GM12878 (cell line): ENCODE measurements at regions not wholly inside any gene's neighbourhood (a gene's known extent, or its start where the extent isn't known, plus 50 kb on each side); places are given as distances from the start of the nearest gene placed in this dataset.

ENCODE experiments used
- ATAC-seq: fragments of 200-7000 bp; cut with Tn5 transposase; 3 replicates; pipeline ENCODE4 v1.9.1; 2020; ENCODE audit warnings: mild to moderate bottlenecking, moderate library complexity
- BruUV-seq: library from RNA; stranded (reverse); fragments of 400-500 nt; replicated peaks from 2 replicates; lab custom pipeline; 2021; lab: Mats Ljungman, UMichigan
- CTCF ChIA-PET: fragments of 300-600 bp; sonication (Branson Sonifier 250); formaldehyde crosslinking; extraction: SDS; loops from one replicate; lab custom pipeline; 2021; ENCODE audit warnings: inconsistent platforms; lab: Yijun Ruan, JAX
- POLR2A ChIA-PET: fragments of 350-600 bp; formaldehyde crosslinking; extraction: SDS; loops from one replicate; lab custom pipeline; 2021; ENCODE audit warnings: inconsistent platforms; lab: Charles Lee
- RAD21 ChIA-PET: fragments of 300-600 bp; sonication (Branson Sonifier 250); formaldehyde crosslinking; loops from one replicate; lab custom pipeline; 2023; ENCODE audit warnings: antibody characterized with exemption; ENCODE audit not compliant: unreplicated experiment; lab: Charles Lee
- SMC1A ChIA-PET: fragments of 300-600 bp; sonication (Branson Sonifier 250); formaldehyde crosslinking; loops from one replicate; lab custom pipeline; 2023; ENCODE audit not compliant: unreplicated experiment, uncharacterized antibody; lab: Charles Lee
- DNase-seq: peaks from one replicate; pipeline ENCODE4 v3.0.0-alpha.2; 2011; ENCODE audit warnings: low read depth, low spot score
- FAIRE-seq: peaks from 3 replicates; lab custom pipeline; 2011; peaks lifted over from hg19 to GRCh38; lab: Jason Lieb, UNC
- H2AFZ ChIP-seq: 2 replicates; pipeline ENCODE4 v1.6.0; 2011; ENCODE audit warnings: low read depth, low read length, control low read depth; ENCODE audit not compliant: control insufficient read depth
- H3K27ac ChIP-seq: 2 replicates; pipeline ENCODE4 v1.5.1; 2011; ENCODE audit warnings: control low read depth; ENCODE audit not compliant: control insufficient read depth, insufficient read depth
- H3K27me3 ChIP-seq, 2 experiments: replicated peaks in 1 of 2; 2 replicates each; pipeline versions ENCODE4 v1.6.0 to v1.6.1; 2011; ENCODE audit warnings: low read length in 1 of 2; ENCODE audit not compliant: control insufficient read depth in 2 of 2, insufficient read depth in 2 of 2
- H3K36me3 ChIP-seq, 2 experiments: 2 replicates each; pipeline ENCODE4 v1.5.1; 2011; ENCODE audit warnings: low read length in 1 of 2; ENCODE audit not compliant: control insufficient read depth in 2 of 2, insufficient read depth in 2 of 2
- H3K4me1 ChIP-seq: 2 replicates; pipeline ENCODE4 v1.6.1; 2011; ENCODE audit warnings: mild to moderate bottlenecking, low read length, moderate library complexity, mixed read lengths; ENCODE audit not compliant: control insufficient read depth, insufficient read depth
- H3K4me2 ChIP-seq: 2 replicates; pipeline ENCODE4 v1.6.0; 2011; ENCODE audit warnings: control low read depth; ENCODE audit not compliant: control insufficient read depth, insufficient read depth
- H3K4me3 ChIP-seq: fragments of 200-600 bp; sonication (generic); 2 replicates; pipeline ENCODE4 v1.5.1; 2016
- H3K79me2 ChIP-seq: 2 replicates; pipeline ENCODE4 v1.6.0; 2011; ENCODE audit warnings: low read length; ENCODE audit not compliant: control insufficient read depth, insufficient read depth
- H3K9ac ChIP-seq: 2 replicates; pipeline ENCODE4 v1.8.0; 2011; ENCODE audit warnings: low read length, control low read depth, mixed read lengths; ENCODE audit not compliant: control insufficient read depth, insufficient read depth
- H3K9me3 ChIP-seq: replicated peaks from 3 replicates; pipeline ENCODE4 v1.5.1; 2011; ENCODE audit warnings: mild to moderate bottlenecking, low read length; ENCODE audit not compliant: control insufficient read depth, insufficient read depth
- H4K20me1 ChIP-seq: 2 replicates; pipeline ENCODE4 v1.6.0; 2011; ENCODE audit not compliant: control insufficient read depth, insufficient read depth
- CEBPZ ChIP-seq: fragments of 150-350 bp; IDR thresholded peaks from 2 replicates; pipeline ENCODE4 v1.6.1; 2016; ENCODE audit warnings: low read depth, low read length
- ESRRA ChIP-seq: IDR thresholded peaks from 2 replicates; pipeline ENCODE4 v1.6.1; 2012; ENCODE audit warnings: mild to moderate bottlenecking, low read length, improper control_type of control experiment
- NFYB ChIP-seq: IDR thresholded peaks from 2 replicates; pipeline ENCODE4 v1.6.1; 2011; ENCODE audit warnings: low read depth, mild to moderate bottlenecking, low read length, improper control_type of control experiment, moderate library complexity; ENCODE audit not compliant: insufficient read depth
- SIX5 ChIP-seq: IDR thresholded peaks from 2 replicates; pipeline ENCODE4 v1.6.1; 2011; ENCODE audit warnings: mild to moderate bottlenecking, low read depth, low read length, moderate library complexity; ENCODE audit not compliant: severe bottlenecking
- SMAD1 ChIP-seq: fragments of 450-650 bp; IDR thresholded peaks from 2 replicates; pipeline ENCODE4 v1.6.1; 2018; ENCODE audit warnings: mild to moderate bottlenecking, low read depth; ENCODE audit not compliant: partially characterized antibody
- SUPT20H ChIP-seq: IDR thresholded peaks from 2 replicates; pipeline ENCODE4 v1.6.1; 2011; ENCODE audit warnings: low read depth, mild to moderate bottlenecking, low read length, moderate library complexity, borderline replicate concordance; ENCODE audit not compliant: control insufficient read depth
- ZBED1 ChIP-seq: IDR thresholded peaks from 2 replicates; pipeline ENCODE4 v1.6.1; 2016; ENCODE audit warnings: borderline replicate concordance
- ZNF384 ChIP-seq: IDR thresholded peaks from 2 replicates; pipeline ENCODE4 v1.6.1; 2012; ENCODE audit warnings: low read depth, mild to moderate bottlenecking, low read length, improper control_type of control experiment, borderline replicate concordance
- WGBS: methylation state at CpG from one replicate; pipeline ENCODE4 v1.1.6; 2016; ENCODE audit warnings: low lambda C conversion rate; ENCODE audit not compliant: insufficient replicate concordance, insufficient coverage; ENCODE audit errors: missing lambda C conversion rate; 5-methylcytosine and 5-hydroxymethylcytosine counted together
- in situ Hi-C: fragments of 300-500 bp; cut with MboI; formaldehyde crosslinking; loops from 9 replicates; pipeline ENCODE4 v1.14.3; 2018; ENCODE audit warnings: mixed read lengths
- intact Hi-C: fragments of 100-400 bp; cut with micrococcal nuclease; formaldehyde crosslinking; loops from one replicate; pipeline ENCODE4 v1.14.2; 2022; ENCODE audit not compliant: unreplicated experiment

- ATAC-seq (no peak), DNase-seq (no peak), FAIRE-seq (no peak)
- ChIA-PET POLR2A (no interaction called here), CTCF (no interaction called here), SMC1A (no interaction called here), RAD21 (no interaction called here)
- no peak overlapping the region for H3K4me3 ChIP-seq
- no peaks in the 10 kb centered on the region for H3K4me1 ChIP-seq
- H3K27ac ChIP-seq = no peak overlapping the region
- no peaks in the 10 kb centered on the region for H3K79me2 ChIP-seq
- intact Hi-C loops (loop anchor here (10.0 kb wide), 1 partner anchor 60 kb away; no protein-coding TSS in a partner anchor), in situ Hi-C loops (no loop called here)
- H3K36me3 ChIP-seq = no peaks in the 10 kb centered on the region
- TF ChIP-seq SMAD1 (no peak), ZBED1 (no peak), ZNF384 (no peak), ESRRA (no peak), NFYB (no peak), SIX5 (no peak), CEBPZ (no peak), SUPT20H (no peak)
- H3K4me2 ChIP-seq = no peak overlapping the region
- WGBS = 80% methylated on average over 1 of the region's 1 CpG
- H3K9me3 ChIP-seq = no peaks in the 10 kb centered on the region
- H3K9ac ChIP-seq = no peak overlapping the region
- H4K20me1 ChIP-seq = no peaks in the 10 kb centered on the region
- H3K27me3 ChIP-seq = no peaks in the 10 kb centered on the region
- BruUV-seq = no TSS peak
- no peak overlapping the region for H2AFZ ChIP-seq
Measured at GRCh38 chr5:40074826-40075225, 604.9 kb upstream of the PTGER4 start.
